GM10248 (cell line): ENCODE measurements at regions not wholly inside any gene's neighbourhood (a gene's known extent, or its start where the extent isn't known, plus 50 kb on each side); places are given as distances from the start of the nearest gene placed in this dataset.

Experiments used
- CTCF ChIA-PET: fragments of 300-600 bp; sonication (Branson Sonifier 250); formaldehyde crosslinking; extraction: SDS; loops from one replicate; lab custom pipeline; 2021; ENCODE audit warnings: antibody characterized with exemption; lab: Yijun Ruan, JAX
- POLR2A ChIA-PET: fragments of 350-650 bp; sonication (Branson Sonifier 250); formaldehyde crosslinking; extraction: SDS; loops from one replicate; lab custom pipeline; 2020; ENCODE audit warnings: antibody characterized with exemption; lab: Yijun Ruan, JAX
- DNase-seq: peaks from one replicate; pipeline ENCODE4 v3.0.0; 2012; ENCODE audit errors: extremely low spot score
- CTCF ChIP-seq: IDR thresholded peaks from 2 replicates; pipeline ENCODE4 v1.5.1; 2012; ENCODE audit warnings: mild to moderate bottlenecking, low read depth; ENCODE audit errors: extremely low read depth, missing control alignments, control extremely low read depth

- ChIA-PET CTCF (no interaction called here), POLR2A (no interaction called here)
- TF ChIP-seq CTCF, result no peak
- no peak for DNase-seq
Measured at GRCh38 chr18:40524881-40525280, 1430.2 kb upstream of the PIK3C3 start.

- POLR2A ChIA-PET, result no interaction called here
- no peak for DNase-seq
- CTCF ChIA-PET, result no interaction called here
- TF ChIP-seq CTCF, result no peak
Measured at GRCh38 chr18:40523287-40523686, 1431.7 kb upstream of the PIK3C3 start.

DNA sequence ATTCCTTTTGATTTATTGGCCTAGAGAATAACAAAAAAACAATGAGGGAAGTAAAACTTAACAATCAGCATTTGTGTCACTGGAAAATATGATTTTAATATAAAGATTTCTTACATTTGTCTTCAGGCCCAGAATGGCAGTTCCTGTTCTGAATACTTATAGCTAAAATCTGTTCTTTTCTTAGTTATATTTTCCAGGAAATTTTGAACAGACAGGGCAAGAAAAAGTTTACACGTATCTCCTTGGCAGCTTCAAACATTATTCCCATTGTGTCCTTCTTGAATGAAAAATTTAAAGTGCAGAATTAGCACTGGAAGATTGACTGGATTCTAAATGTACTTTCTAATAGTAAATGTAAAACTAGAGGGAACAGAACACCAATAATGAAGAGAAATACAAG lies 1454.0 kb upstream of the PIK3C3 start:
- POLR2A ChIA-PET, result no interaction called here
- CTCF ChIA-PET, result no interaction called here

DNA sequence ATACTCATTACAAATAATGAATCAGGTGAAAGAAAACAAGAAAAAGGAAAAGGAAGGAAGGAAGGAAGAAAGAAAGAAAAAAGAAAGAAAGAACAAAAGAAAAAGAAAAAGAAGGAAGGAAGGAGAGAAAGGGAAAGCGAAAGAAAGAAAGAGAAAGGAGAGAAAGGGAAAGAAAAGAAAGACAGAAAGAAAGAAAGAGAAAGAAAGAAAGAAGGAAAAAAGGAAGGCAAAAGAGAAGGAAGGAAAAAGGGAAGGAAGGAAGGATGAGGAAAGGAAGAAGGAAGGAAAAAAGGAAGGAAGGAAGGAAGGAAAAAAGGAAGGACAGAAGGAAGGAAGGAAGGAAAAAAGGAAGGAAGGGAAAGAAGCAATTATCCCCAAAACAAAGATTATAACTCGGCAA lies 1460.4 kb upstream of the PIK3C3 start:
- no peak for DNase-seq
- no peak for TF ChIP-seq CTCF
- ChIA-PET CTCF (no interaction called here), POLR2A (no interaction called here)

More for the DNA sequence above, 1454.0 kb upstream of the PIK3C3 start:
- TF ChIP-seq CTCF, result no peak
- DNase-seq, result no peak

- ChIA-PET CTCF (interaction anchor here (1.3 kb wide), 1 partner anchor 57 kb away, joined by 3 read pairs; no protein-coding TSS in a partner anchor), POLR2A (no interaction called here)
- no peak for DNase-seq
Measured at GRCh38 chr18:40493316-40493715, 1461.7 kb upstream of the PIK3C3 start.

DNA sequence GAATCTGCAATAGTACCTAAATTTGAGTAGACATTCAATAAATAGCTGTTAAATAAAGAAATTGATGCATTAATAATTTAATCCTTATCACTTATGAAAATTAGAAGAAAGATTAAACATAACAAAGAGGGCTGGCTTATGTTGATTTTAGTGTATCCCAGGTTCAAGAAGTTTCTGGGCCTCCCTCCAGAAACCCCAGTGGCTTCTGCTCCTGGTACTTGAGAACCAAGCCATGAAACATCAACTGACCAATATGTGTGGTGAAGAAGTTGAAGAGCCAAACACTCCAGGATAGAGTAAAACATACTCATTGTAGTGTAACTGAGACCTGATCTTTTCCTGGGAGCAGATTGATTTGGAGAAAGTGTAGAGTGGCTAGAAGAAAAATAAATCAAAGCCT lies 1465.7 kb upstream of the PIK3C3 start:
- CTCF ChIA-PET, result no interaction called here
- no peak for TF ChIP-seq CTCF
- DNase-seq, result no peak
- POLR2A ChIA-PET, result no interaction called here

More at GRCh38 chr18:40493316-40493715, 1461.7 kb upstream of the PIK3C3 start:
- no peak for TF ChIP-seq CTCF

- ChIA-PET POLR2A (no interaction called here), CTCF (no interaction called here)
- TF ChIP-seq CTCF, result no peak
- no peak for DNase-seq
Measured at GRCh38 chr18:40485318-40485717, 1469.7 kb upstream of the PIK3C3 start.
